SIG-M5 treated with dmso at 0.1 percent for 504 hours (cell line): ENCODE measurements at regions not wholly inside any gene's neighbourhood (a gene's known extent, or its start where the extent isn't known, plus 50 kb on each side); places are given as distances from the start of the nearest gene placed in this dataset.
"Not testable (repeated sequence)": the region's sequence is repeated elsewhere in the genome, so short reads cannot be mapped to it uniquely, and the experiment has no call there.

ENCODE experiments used
- DNase-seq: peaks from one replicate; lab custom pipeline; 2025; ENCODE audit not compliant: unreplicated experiment; lab: John Stamatoyannopoulos, UW

DNA sequence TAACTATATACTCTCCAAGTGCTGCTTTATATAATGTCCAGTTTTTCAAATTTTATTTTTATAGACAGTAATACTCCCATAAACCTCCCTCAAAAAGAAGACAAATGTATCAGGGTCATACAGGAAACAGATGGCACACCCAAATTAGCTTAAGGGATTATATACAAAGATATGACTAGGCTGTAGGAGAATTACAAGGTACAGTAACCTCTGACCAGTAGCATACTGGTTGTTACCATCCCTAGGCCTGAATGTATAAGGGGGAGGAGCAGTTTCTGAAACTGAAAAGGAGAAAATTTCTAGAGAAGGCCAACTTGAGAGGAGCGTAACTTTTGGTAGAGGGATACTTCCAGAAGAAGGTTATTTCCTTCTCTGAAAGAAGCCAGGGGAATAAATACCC is 122.6 kb upstream of the NBPF19 start:
- DNase-seq, result not testable (repeated sequence)

DNA sequence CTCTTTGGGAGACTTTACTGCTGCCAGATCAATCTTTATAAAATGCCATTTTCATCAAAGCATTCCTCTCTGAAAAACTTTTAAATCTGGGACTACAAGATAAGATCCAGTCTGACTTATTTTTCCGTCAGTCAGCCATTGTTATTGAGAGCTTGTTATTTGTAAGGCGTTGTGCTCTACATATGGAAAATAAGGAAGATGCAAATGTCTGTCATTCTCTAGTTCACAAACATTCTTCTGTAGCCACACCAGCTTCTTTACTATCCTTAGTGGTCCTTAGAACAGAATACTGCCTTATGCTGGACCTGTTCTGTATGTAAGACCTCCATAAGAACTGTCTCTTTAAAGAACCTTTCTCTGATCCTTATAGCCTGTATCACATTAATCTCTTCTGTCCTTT is 120.3 kb upstream of the NBPF19 start:
- not testable (repeated sequence) for DNase-seq

DNA sequence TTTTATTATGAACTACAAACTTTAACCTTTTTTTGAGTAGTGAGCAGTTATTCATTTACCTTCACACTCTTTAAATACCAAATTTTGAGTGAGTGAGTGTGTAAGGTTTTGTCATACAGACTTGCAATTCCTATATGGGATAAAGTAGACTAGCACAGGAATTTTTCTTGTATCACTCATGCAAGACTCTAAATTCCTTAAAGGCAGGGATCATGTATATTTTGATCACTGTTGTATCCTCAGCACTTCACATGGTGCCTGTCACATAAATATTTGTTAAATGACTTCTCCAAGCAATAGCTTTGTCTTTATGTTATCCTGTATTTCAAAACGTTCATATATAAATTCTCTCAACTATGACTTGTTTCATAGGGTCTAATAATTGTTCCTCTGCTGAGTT is 119.1 kb upstream of the NBPF19 start:
- DNase-seq, result not testable (repeated sequence)

DNA sequence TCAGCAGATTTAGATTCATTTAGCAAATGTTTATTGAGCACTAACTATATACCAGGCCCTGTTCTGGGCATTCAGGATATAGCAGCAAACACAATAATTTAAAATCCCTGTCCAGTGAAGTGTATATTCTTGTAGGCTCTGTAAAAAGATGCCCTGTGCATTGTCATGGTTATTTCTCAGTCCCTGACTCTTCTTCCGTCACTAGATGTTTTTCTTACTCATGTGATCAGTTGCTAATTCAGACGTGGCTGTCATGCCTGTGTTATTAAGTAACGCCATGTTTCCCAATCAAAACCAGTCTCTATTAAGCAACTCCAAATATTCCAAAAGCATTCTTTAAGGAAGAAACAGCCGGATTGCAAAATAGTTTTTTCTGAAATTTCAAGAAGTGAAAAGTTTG is 118.7 kb upstream of the NBPF19 start:
- DNase-seq, result not testable (repeated sequence)

DNA sequence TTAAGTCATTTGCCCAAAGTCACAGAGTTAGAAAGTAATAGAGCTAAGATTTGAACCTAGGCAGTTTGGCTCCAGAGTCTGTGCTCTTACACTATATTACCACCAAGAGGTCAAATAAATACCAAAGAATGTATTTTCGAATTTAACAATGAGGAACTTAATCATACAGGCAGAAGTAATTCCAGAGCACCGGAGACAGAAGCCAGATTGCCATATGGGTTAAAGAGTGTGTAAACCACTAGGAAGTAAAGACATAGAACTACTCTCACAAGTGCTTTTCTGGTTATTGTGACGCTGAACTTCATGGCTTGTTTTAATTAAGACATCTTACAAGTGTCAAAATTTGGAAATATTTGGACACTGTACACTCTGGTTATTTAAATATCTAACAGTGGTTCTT is 114.5 kb upstream of the NBPF19 start:
- not testable (repeated sequence) for DNase-seq

DNA sequence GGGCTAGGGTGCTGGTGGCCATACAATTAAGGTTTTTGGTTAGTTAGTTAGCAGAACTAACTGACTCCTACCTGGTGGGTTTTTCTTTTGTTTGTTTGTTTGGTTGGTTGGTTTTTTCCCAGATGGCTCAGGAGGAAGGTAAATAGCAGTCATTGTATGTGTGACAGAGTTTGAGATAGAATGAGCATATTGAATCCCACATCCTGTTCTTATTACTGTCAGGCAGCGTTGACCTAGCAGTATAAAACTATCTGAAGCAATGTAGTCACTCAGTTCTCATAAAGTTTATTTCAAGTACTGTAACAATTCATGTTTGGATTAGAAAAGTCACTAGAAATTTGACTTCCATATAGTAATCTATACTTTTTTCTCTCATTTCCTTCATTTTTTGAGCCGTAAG is 113.5 kb upstream of the NBPF19 start:
- DNase-seq, result not testable (repeated sequence)

DNA sequence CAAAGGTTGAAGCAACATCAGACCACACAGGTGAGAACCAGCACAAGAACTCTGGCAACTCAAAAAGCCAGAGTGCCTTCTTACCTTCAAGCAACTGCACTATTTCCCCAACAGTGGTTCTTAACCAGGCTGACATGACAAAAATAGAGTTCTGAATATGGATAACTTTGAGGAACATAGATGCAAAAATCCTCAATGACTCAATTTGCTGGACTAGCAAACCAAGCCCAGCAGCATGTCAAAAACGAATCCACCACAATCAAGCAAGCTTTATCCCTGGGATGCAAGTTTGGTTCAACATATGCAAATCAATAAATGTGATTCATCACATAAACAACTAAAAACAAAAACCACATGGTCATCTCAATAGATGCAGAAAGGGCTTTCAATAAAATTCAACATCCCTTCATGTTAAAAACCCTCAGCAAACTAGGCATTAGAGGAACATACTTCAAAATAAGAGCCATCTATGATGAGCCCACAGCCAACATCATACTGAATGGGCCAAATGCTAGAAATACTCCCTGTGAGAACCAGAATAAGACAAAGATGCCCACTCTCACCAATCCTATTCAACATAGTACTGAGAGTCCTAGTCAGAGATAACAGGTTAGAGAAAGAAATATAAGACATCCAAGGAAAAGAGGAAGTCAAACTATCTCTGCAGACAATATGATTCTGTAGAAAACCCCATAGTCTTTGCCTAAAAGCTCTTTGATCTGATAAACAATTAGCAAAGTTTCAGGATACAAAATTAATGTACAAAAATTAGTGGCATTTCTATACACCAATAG is 110.5 kb upstream of the NBPF19 start:
- DNase-seq, result not testable (repeated sequence)

DNA sequence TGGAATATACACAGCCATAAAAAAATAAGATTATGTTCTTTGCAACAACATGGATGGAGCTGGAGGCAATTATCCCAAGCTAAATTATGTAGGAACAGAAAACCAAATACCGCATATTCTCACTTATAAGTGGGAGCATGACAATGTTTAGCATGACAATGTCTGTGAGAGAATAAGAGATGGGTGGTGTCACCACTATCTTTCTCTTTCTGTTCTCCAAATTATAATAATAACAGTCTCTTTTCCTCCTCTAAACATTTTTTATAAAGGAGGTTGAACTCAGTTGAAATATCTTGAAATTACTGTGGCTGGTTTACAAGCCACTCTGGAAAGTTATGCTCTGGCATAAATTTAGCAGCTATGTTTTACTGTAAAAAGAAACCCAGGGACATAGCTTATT is 108.4 kb upstream of the NBPF19 start:
- DNase-seq, result not testable (repeated sequence)

DNA sequence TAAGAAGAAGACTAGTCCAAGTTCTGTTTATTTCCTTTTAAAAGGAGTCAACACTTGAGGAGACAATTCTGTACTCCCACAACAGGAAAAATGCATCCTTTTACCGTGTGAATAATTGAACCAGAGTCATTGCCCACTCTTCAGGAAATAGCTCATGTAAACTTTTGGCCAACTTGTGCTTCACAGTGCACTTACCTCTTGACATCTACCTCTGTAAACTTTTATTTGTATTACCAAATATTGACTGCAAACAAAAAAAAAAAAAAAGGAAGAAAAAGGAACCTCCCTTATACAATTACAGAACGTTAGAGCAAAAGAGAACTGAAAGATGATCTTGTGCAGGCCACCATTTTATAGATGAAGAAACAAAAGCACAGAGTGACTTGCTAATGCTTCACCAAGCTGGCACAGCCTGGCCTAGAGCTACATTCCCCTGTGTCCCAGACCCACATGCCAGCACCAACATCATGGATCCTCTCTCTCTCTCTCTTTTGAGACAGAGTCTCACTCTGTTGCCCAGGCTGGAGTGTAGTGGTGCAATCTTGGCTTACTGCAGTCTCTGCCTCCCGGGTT is 107.3 kb upstream of the NBPF19 start:
- not testable (repeated sequence) for DNase-seq

DNA sequence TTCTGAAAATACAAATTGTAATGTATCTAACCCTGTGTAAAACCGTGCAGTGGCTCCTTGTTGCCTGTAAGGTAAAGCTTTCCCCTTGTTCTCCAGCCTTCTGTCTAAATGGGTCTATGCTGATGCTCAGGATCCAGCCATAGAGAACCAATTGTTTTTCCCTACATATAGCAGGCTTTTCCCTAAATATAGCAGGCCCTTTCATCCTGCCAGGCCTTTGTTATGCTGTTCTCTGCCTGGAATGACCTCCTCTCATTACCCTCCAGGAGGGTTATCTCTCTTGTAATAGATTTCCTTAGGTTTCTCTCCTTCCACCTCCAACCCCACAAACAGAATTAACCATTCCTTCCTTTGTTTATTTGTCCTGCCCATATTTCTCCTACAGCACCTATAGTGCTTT is 106.5 kb upstream of the NBPF19 start:
- not testable (repeated sequence) for DNase-seq

DNA sequence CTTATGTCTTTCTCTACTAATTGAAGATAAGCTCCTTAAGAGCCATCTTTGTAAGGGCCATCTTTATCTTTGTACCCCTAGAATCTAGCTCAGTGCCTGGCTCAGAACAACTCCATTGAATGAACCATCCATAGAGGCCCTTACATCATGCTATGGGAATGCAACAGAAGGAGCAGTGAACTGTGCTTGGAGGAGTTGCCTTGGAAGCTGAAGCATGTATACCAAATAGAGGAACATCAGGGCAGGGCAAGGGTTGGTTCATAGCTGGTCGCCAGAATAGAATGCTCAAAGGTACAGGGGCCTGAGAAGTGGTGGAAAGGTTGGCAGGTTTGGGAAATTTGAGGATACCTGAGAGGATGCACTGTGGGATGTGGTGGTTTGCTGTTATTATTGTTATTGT is 105.8 kb upstream of the NBPF19 start:
- not testable (repeated sequence) for DNase-seq

DNA sequence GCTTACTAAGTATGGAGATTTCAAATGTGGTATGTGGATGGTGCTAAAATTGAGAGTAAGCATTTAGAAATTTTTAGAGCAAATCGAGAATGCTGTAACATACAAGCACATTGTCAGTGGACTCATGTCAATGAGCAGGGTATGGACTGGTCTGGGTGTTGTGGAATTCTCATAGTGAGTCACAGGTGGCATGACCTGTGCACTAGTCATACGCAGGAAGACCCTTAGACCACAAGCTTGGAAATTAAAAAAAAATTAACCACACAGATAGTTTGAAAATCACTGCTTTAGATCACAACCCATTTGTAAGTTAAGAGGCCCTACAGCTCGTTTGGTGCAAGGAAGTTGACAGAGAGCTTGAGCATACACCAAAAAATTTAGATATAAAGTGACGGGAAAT is 102.9 kb upstream of the NBPF19 start:
- DNase-seq, result not testable (repeated sequence)

DNA sequence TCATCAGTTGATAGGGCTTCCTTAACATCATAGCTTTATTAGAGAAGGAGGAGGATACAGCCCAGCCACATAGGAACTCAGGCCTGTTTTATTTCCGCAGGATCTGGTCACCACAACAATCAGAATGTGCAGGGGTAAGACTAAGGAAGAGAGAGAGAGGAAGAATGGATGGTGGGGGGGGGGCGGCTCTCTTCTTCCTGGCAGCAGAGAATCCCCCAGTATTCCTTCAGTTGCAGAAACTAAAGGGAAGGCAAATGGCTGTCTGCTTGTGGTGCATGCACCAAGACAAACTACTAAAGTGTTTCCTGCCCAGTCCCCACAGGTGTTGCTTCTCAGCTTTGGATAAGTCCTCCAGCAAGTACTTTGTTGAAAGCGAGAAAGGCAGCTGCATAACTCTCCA is 96.4 kb upstream of the NBPF19 start:
- not testable (repeated sequence) for DNase-seq

DNA sequence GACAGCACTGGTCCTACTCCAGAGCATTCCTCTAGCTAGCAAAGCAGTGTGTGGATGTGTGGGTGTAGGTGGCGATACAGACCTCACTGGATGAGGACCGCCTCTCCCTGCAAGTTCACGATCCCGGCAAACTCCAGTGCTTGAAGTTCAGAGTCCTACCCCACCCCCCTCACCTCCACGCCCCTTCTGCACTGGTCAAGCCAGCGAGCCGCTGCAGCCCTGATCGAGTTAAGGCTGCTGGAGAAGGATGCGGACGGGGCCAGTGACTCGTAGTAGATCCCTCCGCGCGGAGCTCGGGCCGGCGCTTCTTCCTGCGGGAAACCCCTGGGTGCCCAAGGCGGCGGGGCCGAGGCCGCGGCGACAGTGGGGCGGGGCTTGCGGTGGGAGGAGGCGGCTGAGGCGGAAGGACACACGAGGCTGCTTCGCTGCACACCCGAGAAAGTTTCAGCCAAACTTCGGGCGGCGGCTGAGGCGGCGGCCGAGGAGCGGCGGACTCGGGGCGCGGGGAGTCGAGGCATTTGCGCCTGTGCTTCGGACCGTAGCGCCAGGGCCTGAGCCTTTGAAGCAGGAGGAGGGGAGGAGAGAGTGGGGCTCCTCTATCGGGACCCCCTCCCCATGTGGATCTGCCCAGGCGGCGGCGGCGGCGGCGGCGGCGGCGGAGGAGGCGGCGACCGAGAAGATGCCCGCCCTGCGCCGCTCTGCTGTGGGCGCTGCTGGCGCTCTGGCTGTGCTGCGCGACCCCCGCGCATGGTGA is 84.5 kb upstream of the NBPF19 start:
- DNase-seq, result peak; percentile 58

DNA sequence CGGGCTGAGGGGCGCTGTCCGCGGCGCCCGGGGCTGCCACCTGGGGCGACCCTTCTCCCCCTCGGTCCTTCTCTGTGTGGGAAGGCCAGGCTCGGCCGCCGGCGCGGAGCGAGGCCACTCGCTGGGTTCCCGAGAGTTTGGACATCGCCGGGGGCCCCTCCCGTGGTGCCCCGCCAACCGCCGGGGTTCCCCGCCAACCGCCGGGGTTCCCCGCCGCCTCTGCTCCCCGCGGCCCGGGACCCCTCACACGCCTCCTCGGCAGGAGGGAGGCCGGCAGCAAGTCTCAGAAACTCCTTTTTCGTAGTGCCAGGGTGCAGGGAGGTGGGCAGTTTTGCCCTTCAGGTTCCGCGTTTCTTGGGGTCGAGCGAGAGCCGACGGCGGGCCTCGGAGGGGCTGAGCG is 83.9 kb upstream of the NBPF19 start:
- not testable (repeated sequence) for DNase-seq

DNA sequence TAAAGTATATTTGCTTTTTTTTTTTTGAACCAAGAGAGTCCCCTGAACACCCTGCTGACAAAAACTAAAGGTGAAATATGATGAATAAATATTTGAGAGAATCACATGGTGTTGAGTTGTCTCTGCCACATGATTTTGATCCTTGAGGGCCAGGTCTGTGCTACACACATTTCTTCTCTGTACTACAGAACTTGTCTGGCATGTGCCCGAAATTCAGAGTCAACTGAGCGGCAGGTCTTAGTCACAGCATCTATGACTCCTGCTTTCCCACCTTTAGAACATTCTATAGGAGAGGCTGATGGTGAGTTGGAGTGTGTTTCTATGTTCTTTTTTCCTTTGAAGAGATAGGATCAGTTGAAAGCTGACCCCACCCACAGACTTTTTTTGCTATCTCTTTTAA is 79.0 kb upstream of the NBPF19 start:
- not testable (repeated sequence) for DNase-seq

DNA sequence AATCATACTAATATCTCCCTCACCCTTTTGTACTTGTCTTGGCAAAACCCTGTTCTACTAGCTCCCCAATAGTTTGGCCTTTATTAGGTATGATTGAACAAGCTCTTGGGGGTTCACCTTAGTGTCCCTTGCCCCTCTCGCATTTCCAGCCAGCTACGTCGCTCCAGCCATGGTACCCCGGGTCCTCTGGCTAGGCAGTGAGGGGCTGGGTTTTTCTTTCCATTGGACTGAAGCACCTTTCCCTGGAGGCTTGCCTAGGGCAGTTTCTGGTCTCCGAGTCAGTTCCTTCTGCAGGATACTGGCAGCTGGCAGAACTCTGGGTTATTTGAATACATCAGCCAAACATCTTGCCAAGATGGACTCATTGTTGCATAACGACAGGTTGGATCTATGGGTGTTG is 76.3 kb upstream of the NBPF19 start:
- not testable (repeated sequence) for DNase-seq

DNA sequence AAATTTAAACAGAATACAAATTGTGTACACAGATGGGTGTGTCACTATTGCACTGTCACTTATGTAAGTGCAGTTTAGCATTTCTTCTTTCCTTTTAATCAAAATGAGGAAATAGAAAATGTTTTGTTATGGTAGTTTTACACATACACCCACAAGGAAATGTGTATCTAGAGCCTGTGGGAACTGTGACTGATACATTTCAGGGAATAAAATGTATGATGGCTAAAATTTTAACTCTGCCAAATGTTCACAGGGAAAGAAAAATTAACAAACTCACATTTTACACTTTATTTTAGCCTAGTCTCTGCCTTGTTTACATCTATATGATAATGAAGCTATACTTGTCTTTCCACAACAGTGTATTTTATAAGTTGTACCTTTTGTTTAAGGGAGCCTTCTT is 66.4 kb upstream of the NBPF19 start:
- DNase-seq, result not testable (repeated sequence)

DNA sequence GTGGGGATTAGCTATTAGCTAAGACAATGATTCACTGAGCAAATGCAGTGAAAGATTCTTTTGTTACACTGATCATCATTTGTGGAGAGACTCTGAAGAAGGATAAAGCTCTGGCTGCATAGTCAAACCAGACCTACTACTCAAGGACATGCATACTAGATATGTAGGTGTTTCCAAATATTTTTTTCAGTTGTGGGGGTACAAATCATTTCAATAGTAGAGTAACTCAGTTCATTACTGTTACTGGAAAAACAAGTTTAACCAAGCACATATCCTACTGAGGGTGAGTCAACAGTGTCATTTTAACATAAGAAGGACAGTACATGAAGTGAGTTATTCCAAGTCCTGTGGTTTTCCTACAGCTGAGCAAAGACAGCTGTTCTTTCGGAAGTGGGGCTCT is 59.5 kb upstream of the NBPF19 start:
- not testable (repeated sequence) for DNase-seq

DNA sequence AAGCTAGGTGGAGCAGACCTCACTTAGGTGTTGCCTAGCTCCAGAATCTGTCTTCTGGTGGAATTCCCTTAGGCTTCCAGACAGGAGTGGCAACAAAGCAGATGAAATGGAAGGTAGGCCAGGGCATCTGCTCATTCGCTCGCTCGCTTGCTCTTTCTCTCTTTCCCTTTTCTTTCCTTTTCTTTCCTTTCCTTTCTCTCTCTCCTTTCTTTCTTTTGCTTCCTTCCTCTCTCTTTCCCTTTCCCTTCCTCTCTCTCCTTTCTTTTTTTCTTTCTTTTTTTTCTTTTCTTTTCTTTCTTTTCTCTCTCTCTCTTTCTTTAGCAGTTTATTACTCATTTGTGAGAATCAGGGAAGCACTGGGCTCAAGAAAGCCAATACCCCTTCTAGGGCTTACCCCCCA is 56.1 kb upstream of the NBPF19 start:
- not testable (repeated sequence) for DNase-seq

DNA sequence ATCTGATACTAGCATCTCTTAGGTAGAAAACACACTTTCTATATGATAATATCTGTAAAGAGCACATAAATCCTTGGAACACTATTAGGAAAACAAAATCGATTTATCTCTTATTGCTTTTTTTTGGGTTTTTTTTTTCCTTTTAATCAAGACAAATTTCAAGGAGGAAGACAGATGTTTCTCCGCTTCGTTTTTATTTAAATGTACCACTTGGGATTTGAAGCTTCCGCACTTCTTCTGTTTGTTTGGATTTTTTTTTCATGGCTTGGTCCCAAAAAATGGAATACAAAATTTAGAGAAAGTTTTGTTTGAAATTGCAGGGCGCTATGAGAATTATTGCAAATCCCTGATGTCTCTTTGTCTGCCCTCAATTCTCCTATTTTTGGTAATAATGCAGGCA is 51.7 kb upstream of the NBPF19 start:
- DNase-seq, result not testable (repeated sequence)
